Activated T-helper 1 cell treated with anti-CD3 and anti-CD28 coated beads, Interleukin-12 subunit alpha, Interleukin-12 subunit beta, Interleukin-2, Interleukin-4 antibody, amounts not matched to agents 30 ng/mL and 10 ng/mL and 1 ng/mL, durations not matched to agents 14 hours and 24 hours and 36 hours (primary cell): ENCODE measurements at regions not wholly inside any gene's neighbourhood (a gene's known extent, or its start where the extent isn't known, plus 50 kb on each side); places are given as distances from the start of the nearest gene placed in this dataset.
"Not testable (repeated sequence)": the region's sequence is repeated elsewhere in the genome, so short reads cannot be mapped to it uniquely, and the experiment has no call there.

ENCODE experiments used
- DNase-seq: peaks from one replicate; pipeline ENCODE4 v3.0.0; 2021; ENCODE audit warnings: low spot score
- H3K27ac Mint-ChIP-seq: one replicate; pipeline ENCODE4 v1.8.0; 2021; ENCODE audit warnings: mild to moderate bottlenecking, mixed read lengths
- H3K27me3 Mint-ChIP-seq: one replicate; pipeline ENCODE4 v1.8.0; 2022; ENCODE audit warnings: mild to moderate bottlenecking, moderate library complexity, mixed read lengths; ENCODE audit not compliant: insufficient read depth
- H3K36me3 Mint-ChIP-seq: one replicate; pipeline ENCODE4 v1.8.0; 2021; ENCODE audit warnings: low read depth, mixed read lengths
- H3K4me1 Mint-ChIP-seq: one replicate; pipeline ENCODE4 v1.8.0; 2021; ENCODE audit warnings: low read depth, mixed read lengths
- H3K4me3 Mint-ChIP-seq: one replicate; pipeline ENCODE4 v1.8.0; 2021; ENCODE audit warnings: mild to moderate bottlenecking, moderate library complexity, mixed read lengths
- H3K9me3 Mint-ChIP-seq: one replicate; pipeline ENCODE4 v1.8.0; 2021; ENCODE audit warnings: mixed read lengths
- intact Hi-C: fragments of 100-400 bp; cut with micrococcal nuclease; formaldehyde crosslinking; loops from one replicate; pipeline ENCODE4 v1.15.1; 2024

DNA sequence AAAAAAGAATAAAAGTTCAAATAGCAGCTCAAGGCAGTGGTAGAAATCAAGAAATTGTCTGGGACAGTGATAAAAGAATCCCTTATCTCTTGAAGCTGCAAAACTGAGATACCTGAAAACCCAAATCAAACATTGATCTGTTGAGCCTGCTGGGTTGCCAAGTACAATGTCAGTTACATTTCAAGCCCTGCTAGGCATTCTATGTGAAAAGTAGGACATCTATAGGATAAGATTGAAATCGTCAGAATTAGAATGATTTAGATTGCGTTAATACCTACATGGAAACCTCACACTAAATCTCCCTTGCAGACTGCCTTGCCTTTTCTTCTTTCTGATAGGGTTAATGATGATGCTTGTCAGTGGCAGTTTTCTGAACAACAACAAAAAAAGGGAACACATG, 1684.4 kb upstream of the B3GALT2 start:
- no peak for DNase-seq
- H3K9me3 Mint-ChIP-seq = no peaks in the 10 kb centered on the region
- intact Hi-C loops = no loop called here
- H3K27ac Mint-ChIP-seq = no peak overlapping the region
- H3K27me3 Mint-ChIP-seq = no peaks in the 10 kb centered on the region
- no peaks in the 10 kb centered on the region for H3K36me3 Mint-ChIP-seq
- no peak overlapping the region for H3K4me3 Mint-ChIP-seq
- no peaks in the 10 kb centered on the region for H3K4me1 Mint-ChIP-seq

DNA sequence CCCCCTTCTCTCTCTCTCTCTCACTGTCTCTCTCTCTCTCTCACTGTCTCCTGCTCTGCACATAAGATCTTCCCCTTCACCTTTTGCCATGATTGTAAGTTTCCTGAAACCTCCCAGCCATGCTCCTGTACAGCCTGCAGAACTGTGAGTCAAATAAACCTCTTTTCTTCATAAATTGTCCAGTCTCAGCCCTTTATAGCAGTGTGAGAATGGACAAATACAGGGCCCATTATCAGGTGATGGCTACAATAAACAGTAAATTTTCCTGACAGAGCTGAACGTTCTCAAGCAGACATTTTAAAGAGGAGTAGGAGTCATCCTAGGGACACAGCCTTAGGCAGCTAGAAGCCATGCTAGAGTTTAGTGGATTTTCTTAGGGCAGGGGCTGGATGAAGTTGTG, 1679.7 kb upstream of the B3GALT2 start:
- no peak overlapping the region for H3K27ac Mint-ChIP-seq
- no peak for DNase-seq
- intact Hi-C loops = no loop called here
- H3K4me1 Mint-ChIP-seq = no peaks in the 10 kb centered on the region
- no peaks in the 10 kb centered on the region for H3K36me3 Mint-ChIP-seq
- no peaks in the 10 kb centered on the region for H3K27me3 Mint-ChIP-seq
- peaks cover 4% of the 10 kb centered on the region for H3K9me3 Mint-ChIP-seq
- H3K4me3 Mint-ChIP-seq = no peak overlapping the region

DNA sequence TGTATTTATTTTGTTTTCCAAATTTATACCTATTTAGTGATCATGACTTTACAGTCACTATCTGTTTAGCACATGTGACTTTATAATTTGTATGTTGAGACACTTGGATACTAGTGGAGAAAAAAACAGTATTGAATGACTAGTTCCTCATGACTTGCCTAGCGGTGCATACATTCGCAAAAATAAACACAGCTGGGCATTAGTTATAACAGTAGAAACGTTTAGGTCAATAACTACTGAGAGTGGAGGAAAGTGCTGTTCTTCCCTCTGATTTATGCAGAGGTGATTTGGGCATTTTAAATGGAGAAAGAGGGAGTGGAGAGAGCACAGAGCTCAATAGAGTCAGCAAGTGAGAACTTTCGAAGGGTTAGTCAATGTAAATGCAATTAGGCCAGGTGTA, 1679.0 kb upstream of the B3GALT2 start:
- intact Hi-C loops = no loop called here
- Mint-ChIP-seq H3K4me3 (no peak overlapping the region), H3K27me3 (no peaks in the 10 kb centered on the region), H3K4me1 (no peaks in the 10 kb centered on the region), H3K9me3 (peaks cover 4% of the 10 kb centered on the region), H3K27ac (no peak overlapping the region), H3K36me3 (no peaks in the 10 kb centered on the region)
- DNase-seq = no peak

DNA sequence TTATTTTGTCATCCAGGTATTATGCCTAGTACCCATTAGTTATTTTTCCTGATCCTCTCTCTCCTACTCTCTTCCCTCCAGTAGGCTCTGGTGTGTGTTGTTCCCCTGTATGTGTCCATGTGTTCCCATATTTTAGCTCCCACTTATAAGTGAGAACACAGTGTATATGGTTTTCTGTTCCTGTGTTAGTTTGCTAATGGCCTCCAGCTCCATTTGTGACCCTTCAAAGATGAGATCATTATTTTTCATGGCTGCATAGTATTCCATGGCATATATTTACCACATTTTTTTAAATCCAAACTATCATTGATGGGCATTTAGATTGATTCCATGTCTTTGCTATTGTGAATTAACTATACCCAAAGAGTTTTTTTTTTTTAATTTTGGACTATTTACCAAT, 1675.7 kb upstream of the B3GALT2 start:
- Mint-ChIP-seq H3K27me3 (no peaks in the 10 kb centered on the region), H3K27ac (no peak overlapping the region), H3K36me3 (no peaks in the 10 kb centered on the region), H3K4me1 (no peaks in the 10 kb centered on the region), H3K4me3 (no peak overlapping the region), H3K9me3 (peaks cover 4% of the 10 kb centered on the region)
- intact Hi-C loops = no loop called here
- no peak for DNase-seq

DNA sequence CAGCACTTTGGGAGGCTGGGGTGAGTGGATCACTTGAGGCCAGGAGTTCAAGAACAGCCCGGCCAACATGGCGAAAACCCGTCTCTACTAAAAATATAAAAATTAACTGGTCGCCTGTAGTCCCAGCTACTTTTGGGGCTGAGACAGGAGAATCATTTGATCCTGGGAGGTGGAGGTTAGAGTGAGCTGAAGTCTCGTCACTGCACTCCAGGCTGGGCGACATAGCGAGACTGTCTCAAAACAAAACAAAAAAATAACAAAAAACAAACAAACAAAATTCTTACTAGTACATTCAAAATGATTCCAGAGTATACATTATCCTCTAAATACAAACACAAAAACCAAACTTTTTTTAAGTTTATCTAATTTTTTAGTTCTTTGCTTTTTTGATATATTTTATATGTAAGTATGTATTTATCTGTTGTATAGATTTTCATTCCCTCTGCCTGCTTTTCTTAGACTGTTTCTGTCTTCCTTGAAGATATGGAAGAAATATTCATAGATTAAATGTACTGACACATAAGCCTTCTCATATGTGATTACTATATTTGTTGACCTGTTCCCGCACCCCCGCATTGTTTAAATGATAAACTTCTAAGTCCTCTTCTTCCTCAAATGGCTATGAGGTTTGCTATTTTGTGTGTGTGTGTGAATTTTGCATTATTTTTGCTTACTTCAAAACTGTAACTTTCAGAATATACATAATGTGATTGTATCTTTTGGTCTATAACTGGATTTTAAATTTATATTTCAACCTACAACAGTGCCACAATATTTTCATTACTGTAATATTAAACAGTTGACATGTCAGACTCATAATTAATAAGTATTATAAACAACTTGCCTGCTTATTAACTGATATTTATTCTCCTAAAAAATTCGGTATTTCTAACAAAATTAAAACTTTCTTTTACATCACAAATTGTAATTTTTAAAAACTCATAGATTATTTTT, 1674.1 kb upstream of the B3GALT2 start:
- no peak for DNase-seq
- no peaks in the 10 kb centered on the region for H3K27me3 Mint-ChIP-seq
- H3K4me1 Mint-ChIP-seq = no peaks in the 10 kb centered on the region
- no peak overlapping the region for H3K4me3 Mint-ChIP-seq
- no peaks in the 10 kb centered on the region for H3K36me3 Mint-ChIP-seq
- no peak overlapping the region for H3K27ac Mint-ChIP-seq
- H3K9me3 Mint-ChIP-seq = peaks cover 4% of the 10 kb centered on the region
- intact Hi-C loops = no loop called here

DNA sequence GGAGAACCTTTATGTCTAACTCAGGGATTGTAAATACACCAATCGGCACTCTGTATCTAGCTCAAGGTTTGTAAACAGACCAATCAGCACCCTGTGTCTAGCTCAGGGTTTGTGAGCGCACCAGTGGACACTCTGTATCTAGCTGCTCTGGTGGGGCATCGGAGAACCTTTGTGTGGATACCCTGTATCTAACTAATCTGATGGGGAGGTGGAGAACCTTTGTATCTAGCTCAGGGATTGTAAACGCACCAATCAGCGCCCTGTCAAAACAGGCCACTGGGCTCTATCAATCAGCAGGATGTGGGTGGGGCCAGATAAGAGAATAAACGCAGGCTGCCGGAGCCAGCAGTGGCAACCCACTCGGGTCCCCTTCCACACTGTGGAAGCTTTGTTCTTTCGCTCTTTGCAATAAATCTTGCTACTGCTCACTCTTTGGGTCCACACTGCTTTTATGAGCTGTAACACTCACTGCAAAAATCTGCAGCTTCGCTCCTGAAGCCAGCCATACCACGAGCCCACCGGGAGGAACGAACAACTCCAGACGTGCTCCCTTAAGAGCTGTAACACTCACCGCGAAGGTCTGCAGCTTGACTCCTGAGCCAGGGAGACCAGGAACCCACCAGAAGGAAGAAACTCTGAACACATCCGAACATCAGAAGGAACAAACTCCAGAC, 1673.2 kb upstream of the B3GALT2 start:
- H3K4me3 Mint-ChIP-seq, H3K36me3 Mint-ChIP-seq, H3K9me3 Mint-ChIP-seq, DNase-seq, H3K27me3 Mint-ChIP-seq, intact Hi-C loops, H3K27ac Mint-ChIP-seq, H3K4me1 Mint-ChIP-seq: not testable (repeated sequence)

DNA sequence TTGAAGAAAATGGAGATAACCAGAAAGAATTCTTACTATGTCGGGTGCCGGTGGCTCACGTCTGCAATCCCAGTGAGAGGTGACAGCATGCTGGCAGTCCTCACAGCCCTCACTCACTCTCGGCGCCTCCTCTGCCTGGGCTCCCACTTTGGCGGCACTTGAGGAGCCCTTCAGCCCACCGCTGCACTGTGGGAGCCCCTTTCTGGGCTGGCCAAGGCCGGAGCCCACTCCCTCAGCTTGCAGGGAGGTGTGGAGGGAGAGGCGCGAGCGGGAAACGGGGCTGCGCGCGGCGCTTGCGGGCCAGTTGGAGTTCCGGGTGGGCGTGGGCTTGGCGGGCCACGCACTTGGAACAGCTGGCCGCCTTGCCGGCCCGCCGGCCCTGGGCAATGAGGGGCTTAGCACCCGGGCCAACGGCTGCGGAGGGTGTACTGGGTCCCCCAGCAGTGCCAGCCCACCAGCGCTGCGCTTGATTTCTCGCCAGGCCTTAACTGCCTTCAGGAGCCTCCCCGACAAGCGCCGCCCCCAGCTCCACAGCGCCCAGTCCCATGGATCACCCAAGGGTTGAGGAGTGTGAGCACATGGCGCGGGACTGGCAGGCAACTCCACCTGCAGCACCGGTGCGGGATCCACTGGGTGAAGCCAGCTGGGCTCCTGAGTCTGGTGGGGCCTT, 1672.5 kb upstream of the B3GALT2 start:
- intact Hi-C loops = not testable (repeated sequence)

DNA sequence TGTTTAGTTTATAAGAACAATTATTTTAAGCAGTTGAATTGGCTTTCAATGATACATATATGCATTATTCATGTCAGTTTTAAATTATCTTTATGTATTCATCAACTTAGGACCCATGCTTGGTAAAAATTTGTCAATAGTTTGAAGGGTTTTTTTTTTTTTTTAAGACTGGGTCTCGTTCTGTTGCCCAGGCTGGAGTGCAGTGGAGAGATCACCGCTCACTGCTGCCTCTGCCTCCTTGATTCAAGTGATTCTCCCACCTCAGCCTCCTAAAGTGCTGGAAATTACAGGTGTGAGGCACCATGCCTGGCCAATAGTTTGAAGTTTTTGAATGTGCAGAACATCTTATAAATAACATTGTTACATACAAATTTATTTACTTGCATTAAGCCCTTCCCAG, 1671.0 kb upstream of the B3GALT2 start:
- Mint-ChIP-seq H3K36me3 (no peaks in the 10 kb centered on the region), H3K9me3 (peaks cover 4% of the 10 kb centered on the region), H3K27me3 (no peaks in the 10 kb centered on the region), H3K27ac (no peak overlapping the region), H3K4me3 (no peak overlapping the region), H3K4me1 (no peaks in the 10 kb centered on the region)
- DNase-seq = no peak
- intact Hi-C loops = no loop called here

More for the DNA sequence above, 1672.5 kb upstream of the B3GALT2 start:
- H3K4me3 Mint-ChIP-seq, H3K4me1 Mint-ChIP-seq, H3K27ac Mint-ChIP-seq, H3K36me3 Mint-ChIP-seq, DNase-seq, H3K9me3 Mint-ChIP-seq, H3K27me3 Mint-ChIP-seq: not testable (repeated sequence)

DNA sequence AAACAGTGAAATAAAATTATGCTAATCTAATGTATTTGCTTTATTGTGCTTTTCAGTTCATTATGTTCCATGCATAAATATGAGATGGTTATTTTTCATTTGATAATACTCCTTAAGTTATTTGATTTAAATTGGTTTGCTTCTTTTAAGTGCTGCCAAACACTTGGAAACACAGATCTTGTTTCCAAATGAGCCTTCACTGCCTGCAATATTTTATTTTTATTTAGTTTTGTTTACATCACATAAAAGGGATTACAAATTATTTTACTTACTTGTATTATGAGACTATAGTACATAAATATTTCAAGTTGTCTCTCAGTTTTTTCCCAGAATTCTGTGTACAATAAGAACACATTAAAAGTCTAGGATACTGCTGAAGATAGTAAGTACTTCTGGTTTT, 1662.4 kb upstream of the B3GALT2 start:
- H3K27ac Mint-ChIP-seq = no peak overlapping the region
- no peaks in the 10 kb centered on the region for H3K4me1 Mint-ChIP-seq
- no peaks in the 10 kb centered on the region for H3K9me3 Mint-ChIP-seq
- intact Hi-C loops = no loop called here
- no peaks in the 10 kb centered on the region for H3K36me3 Mint-ChIP-seq
- H3K27me3 Mint-ChIP-seq = no peaks in the 10 kb centered on the region
- no peak for DNase-seq
- H3K4me3 Mint-ChIP-seq = no peak overlapping the region

DNA sequence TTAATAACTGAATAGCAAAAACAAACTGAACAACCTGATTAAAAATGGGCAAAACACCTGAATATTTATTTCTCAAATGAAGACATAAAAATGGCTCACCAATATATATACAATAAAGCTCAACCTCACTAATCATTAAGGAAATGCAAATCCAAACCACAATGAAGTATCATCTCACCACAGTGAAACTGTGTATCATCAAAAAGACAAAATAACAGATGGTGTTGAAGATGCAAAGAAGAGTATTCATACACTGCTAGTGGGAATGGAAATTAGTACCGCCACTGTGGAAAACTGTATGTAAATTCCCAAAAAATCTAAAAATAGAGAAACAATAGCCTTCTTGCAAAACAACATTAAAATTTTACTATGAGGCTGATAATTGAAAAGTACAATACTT, 1660.1 kb upstream of the B3GALT2 start:
- Mint-ChIP-seq H3K9me3 (no peaks in the 10 kb centered on the region), H3K27ac (no peak overlapping the region), H3K36me3 (no peaks in the 10 kb centered on the region), H3K4me1 (no peaks in the 10 kb centered on the region), H3K4me3 (no peak overlapping the region), H3K27me3 (no peaks in the 10 kb centered on the region)
- DNase-seq = no peak
- intact Hi-C loops = no loop called here

DNA sequence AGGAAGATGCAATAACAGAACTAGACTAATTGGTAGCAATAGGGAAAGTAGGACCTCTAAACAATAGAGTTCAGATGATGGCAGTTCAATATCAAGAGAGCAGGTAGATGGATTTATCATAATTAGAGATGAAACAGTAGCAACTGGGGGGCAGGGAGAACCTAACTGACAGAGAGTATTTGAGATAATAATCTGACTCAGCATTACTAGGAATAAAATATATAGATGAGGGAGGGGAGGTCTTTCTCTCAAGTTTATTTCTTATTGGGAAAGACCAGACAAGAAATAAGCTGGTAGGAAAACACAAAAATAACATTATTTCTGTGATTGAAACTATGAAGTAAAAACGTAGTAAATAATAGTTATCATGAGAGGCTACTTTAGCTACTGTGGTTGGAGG, 1656.7 kb upstream of the B3GALT2 start:
- Mint-ChIP-seq H3K27me3 (no peaks in the 10 kb centered on the region), H3K4me1 (no peaks in the 10 kb centered on the region), H3K4me3 (no peak overlapping the region), H3K9me3 (no peaks in the 10 kb centered on the region), H3K36me3 (no peaks in the 10 kb centered on the region), H3K27ac (no peak overlapping the region)
- no peak for DNase-seq
- intact Hi-C loops = no loop called here

DNA sequence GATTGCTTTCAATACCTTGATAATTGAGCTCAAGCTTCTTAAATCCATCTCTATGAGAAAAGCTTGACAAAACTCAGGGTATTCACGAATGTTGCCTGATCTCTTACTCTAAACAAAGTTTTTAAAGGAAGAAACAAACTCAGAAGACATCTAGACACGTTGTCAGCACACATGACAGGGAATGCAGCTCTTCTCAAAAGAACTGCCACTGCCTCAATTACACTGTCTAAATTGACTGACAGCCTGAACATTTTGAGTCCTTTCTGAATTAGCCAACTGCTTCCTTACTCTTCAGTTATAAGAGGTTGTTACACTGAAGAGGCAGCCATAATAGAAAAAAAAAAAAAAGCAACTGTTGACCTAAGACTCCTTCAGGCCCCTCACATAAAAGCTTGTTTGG, 1646.7 kb upstream of the B3GALT2 start:
- no peaks in the 10 kb centered on the region for H3K27me3 Mint-ChIP-seq
- H3K9me3 Mint-ChIP-seq = no peaks in the 10 kb centered on the region
- intact Hi-C loops = no loop called here
- no peaks in the 10 kb centered on the region for H3K4me1 Mint-ChIP-seq
- no peak overlapping the region for H3K4me3 Mint-ChIP-seq
- H3K36me3 Mint-ChIP-seq = no peaks in the 10 kb centered on the region
- H3K27ac Mint-ChIP-seq = no peak overlapping the region
- DNase-seq = no peak

DNA sequence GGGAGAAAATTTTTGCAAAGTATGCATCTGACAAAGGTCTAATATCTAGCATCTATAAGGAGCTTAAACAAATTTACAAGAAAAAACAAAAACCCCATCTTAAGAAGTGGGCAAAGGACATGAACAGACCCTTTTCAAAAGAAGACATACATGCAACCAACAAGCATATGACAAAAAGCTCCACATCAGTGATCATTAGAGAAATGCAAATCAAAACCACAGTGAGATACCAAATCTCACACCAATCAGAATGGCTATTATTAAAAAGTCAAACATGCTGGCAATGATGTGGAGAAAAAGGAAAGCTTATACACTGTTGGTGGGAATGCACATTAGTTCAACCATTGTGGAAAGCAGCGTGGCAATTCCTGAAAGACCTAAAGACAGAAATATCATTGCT, 1645.2 kb upstream of the B3GALT2 start:
- intact Hi-C loops, H3K27me3 Mint-ChIP-seq, H3K9me3 Mint-ChIP-seq, H3K4me3 Mint-ChIP-seq, H3K36me3 Mint-ChIP-seq, DNase-seq, H3K27ac Mint-ChIP-seq, H3K4me1 Mint-ChIP-seq: not testable (repeated sequence)
